AG04450 (cell line): ENCODE measurements at regions not wholly inside any gene's neighbourhood (a gene's known extent, or its start where the extent isn't known, plus 50 kb on each side); places are given as distances from the start of the nearest gene placed in this dataset.

Experiments
- CTCF ChIA-PET: fragments of 300-600, 350-600 bp; formaldehyde crosslinking; extraction: SDS; loops from one replicate; lab custom pipeline; 2022; ENCODE audit warnings: antibody characterized with exemption, inconsistent platforms; lab: Charles Lee
- POLR2A ChIA-PET: fragments of 350-600 bp; formaldehyde crosslinking; extraction: SDS; loops from one replicate; lab custom pipeline; 2021; ENCODE audit warnings: antibody characterized with exemption, inconsistent platforms; lab: Yijun Ruan, JAX
- DNase-seq: peaks from one replicate; pipeline ENCODE4 v3.0.0-alpha.2; 2011; ENCODE audit warnings: low read depth, low spot score
- H3K27ac ChIP-seq: one replicate; pipeline ENCODE4 v1.5.1; 2012; ENCODE audit warnings: low read depth, low read length, control low read depth
- H3K27me3 ChIP-seq: one replicate; pipeline ENCODE4 v1.6.0; 2012; ENCODE audit warnings: low read length; ENCODE audit not compliant: control insufficient read depth, insufficient read depth
- H3K4me3 ChIP-seq: 2 replicates; pipeline ENCODE4 v1.5.1; 2011; ENCODE audit warnings: mild to moderate bottlenecking, low read depth, low read length, control low read depth
- H3K9me3 ChIP-seq: 2 replicates; pipeline ENCODE4 v1.5.1; 2012; ENCODE audit warnings: low read length; ENCODE audit not compliant: control insufficient read depth, insufficient read depth
- TF ChIP-seq, protein P1 (sequence below): IDR thresholded peaks from 2 replicates; pipeline ENCODE4 v1.5.1; 2011; ENCODE audit warnings: low read depth, low read length, control low read depth, inconsistent platforms

DNA sequence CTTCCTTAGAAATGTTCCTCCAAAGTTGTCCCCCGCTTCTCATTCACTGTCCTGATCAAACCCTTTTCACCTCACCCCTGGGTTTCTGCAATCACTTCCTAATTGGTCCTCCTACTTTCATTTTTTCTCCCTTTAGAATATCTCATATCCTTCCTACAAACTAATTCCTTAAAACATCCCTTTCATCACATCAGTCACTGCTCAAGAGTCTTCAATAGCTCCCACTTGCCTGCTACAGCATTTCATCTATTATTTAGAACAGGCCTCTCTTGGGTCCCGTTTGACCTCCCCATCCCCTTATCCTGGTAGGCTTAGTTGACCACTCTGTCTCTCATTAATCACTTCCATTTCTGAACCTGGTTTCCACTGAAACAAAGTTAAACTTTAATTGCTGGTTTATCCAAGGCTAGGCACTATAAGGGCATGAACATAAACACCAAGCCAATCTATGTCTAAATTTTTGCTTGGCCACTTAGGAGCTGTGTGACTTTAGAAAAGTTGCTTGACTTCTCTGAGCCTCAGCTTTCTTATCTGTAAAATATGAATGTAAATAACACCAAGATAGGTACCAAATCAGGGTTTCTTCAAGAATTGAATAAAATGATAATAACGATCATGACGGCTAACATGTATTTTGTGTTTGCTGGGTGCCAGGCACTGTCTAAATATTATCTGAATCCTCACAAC lies 202.1 kb upstream of the WWC1 start:
- H3K27me3 ChIP-seq = no peaks in the 10 kb centered on the region
- TF ChIP-seq, protein P1, sequence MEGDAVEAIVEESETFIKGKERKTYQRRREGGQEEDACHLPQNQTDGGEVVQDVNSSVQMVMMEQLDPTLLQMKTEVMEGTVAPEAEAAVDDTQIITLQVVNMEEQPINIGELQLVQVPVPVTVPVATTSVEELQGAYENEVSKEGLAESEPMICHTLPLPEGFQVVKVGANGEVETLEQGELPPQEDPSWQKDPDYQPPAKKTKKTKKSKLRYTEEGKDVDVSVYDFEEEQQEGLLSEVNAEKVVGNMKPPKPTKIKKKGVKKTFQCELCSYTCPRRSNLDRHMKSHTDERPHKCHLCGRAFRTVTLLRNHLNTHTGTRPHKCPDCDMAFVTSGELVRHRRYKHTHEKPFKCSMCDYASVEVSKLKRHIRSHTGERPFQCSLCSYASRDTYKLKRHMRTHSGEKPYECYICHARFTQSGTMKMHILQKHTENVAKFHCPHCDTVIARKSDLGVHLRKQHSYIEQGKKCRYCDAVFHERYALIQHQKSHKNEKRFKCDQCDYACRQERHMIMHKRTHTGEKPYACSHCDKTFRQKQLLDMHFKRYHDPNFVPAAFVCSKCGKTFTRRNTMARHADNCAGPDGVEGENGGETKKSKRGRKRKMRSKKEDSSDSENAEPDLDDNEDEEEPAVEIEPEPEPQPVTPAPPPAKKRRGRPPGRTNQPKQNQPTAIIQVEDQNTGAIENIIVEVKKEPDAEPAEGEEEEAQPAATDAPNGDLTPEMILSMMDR = no peak
- H3K4me3 ChIP-seq = no peak overlapping the region
- ChIA-PET POLR2A (no interaction called here), CTCF (interaction anchor here (0.9 kb wide), 1 partner anchor 25 kb away, joined by 5 read pairs; no protein-coding TSS in a partner anchor)
- H3K9me3 ChIP-seq = no peaks in the 10 kb centered on the region
- H3K27ac ChIP-seq = no peak overlapping the region
- DNase-seq = no peak

DNA sequence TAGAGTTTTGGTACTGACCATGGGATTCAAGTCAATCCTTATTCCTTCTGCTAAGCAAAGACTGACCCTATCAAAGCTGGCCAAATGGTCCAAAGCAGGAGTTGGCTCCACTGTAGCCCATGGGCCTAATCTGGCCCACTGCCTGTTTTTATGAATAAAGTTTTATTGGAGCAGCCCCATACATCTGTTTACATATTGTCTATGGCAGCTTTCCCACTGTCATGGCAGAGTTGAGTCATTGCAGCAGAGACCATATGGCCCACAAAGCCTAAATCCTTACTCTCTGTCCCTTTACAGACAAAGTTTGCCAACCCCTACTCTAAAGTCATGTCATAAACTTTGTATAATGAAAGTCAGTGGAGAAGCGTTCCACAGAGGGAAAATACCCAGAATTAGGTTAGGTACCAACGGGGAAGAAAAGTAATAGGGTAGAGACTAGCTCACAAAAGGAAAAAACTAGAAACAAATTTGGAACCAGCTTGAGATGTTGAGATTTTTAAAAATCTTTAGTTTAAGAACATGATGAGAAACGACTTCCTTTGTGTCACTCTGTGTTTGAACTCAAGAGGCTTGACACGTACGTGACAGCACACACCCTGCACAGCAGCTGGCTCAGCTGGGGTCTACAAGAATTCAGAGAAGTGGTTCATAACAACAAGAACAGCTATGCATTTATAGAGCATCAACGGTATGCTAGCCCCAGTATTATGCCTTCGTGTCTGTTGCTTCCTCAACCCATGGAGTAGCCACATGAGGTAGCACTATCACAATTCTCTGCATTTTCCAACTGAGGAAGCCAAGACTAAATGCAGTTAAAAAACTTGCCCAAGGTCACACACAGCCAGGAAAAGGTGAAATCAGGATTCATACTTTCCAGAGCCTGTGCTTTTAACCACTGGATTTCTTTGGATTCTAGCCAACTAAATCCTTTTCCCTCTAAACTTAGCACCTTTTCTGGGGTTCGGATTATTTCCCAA lies 198.9 kb upstream of the WWC1 start:
- Histone ChIP-seq H3K4me3 (no peak overlapping the region), H3K9me3 (no peaks in the 10 kb centered on the region), H3K27me3 (peaks cover 2% of the 10 kb centered on the region), H3K27ac (no peak overlapping the region)
- DNase-seq = no peak
- TF ChIP-seq, protein P1 = no peak
- CTCF ChIA-PET = no interaction called here
- POLR2A ChIA-PET = no interaction called here

DNA sequence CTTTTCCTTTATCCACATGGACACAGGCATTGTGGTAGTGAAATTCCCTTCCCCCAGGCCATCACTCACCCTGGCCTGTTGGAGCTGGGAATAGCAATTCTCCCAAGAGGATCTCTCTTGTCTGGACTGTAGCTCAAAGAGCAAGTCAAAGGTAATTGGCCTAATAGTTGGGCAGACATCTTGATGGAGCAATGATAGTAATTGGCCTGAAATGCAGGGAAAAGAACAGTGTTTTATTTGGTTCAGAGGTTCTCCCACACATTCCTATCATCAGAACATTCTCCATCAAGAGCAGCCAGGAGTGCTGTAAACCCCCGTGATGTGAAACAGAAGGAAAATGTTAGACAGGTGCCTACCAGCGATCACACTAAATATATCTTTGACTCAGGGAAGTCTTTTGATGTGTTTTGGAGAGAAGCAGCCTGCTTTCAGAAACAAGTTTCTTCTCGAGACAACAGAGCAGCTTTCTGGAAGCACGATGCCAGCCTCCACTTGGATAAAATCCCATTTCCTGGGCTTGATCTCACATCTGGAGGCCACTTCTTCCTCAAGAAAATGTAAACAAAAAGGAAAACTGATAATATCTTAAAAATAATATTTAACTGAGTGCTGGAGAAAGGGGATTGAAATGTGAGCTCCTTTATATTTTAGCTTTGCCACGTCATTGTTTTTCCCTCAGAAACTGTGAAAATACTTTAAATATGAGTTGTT lies 198.1 kb upstream of the WWC1 start:
- Histone ChIP-seq H3K27me3 (peaks cover 2% of the 10 kb centered on the region), H3K27ac (no peak overlapping the region), H3K4me3 (no peak overlapping the region), H3K9me3 (no peaks in the 10 kb centered on the region)
- ChIA-PET POLR2A (no interaction called here), CTCF (no interaction called here)
- TF ChIP-seq, protein P1 = no peak
- no peak for DNase-seq

DNA sequence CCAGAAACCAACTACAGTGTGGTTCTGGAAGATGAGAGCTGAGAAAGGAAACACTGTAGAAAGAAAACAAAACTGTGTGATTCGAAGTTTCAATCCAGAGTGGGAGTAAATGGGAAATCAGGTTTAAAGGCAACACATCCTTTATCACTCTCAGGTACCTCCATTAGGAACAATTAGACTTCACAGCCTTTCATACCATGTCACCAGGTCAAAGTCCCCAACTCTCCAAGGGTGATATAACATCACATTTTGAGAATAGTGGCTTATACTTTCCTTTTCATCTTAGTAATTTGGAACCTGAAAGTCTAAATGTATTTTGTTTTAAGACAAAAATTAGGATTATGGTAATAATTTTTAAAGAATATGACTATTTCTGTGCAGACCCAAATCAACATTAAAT lies 194.9 kb upstream of the WWC1 start:
- TF ChIP-seq, protein P1 = no peak
- CTCF ChIA-PET = no interaction called here
- H3K4me3 ChIP-seq = no peak overlapping the region
- POLR2A ChIA-PET = no interaction called here
- H3K27ac ChIP-seq = no peak overlapping the region
- peaks cover 2% of the 10 kb centered on the region for H3K27me3 ChIP-seq
- no peak for DNase-seq
- no peaks in the 10 kb centered on the region for H3K9me3 ChIP-seq
